Vagina (tissue), 2 donors: ENCODE measurements at regions not wholly inside any gene's neighbourhood (a gene's known extent, or its start where the extent isn't known, plus 50 kb on each side); places are given as distances from the start of the nearest gene placed in this dataset.
A peak's percentile ranks its signal among the peaks of the same experiment; 100 is the strongest.

Experiments
- DNase-seq, 2 donors: peaks; one replicate each; pipeline ENCODE4 v3.0.0-alpha.2; 2017; ENCODE audit errors: extremely low spot score in 2 of 2
- H3K27ac ChIP-seq: fragments of 200-600 bp; sonication (generic); one replicate; pipeline ENCODE4 v1.5.1; 2019
- H3K27me3 ChIP-seq: fragments of 200-600 bp; sonication (generic); one replicate; pipeline ENCODE4 v1.5.1; 2019
- H3K36me3 ChIP-seq, 2 donors: fragments of 200-600 bp; sonication (generic); one replicate each; pipeline ENCODE4 v1.5.1; 2017 to 2019
- H3K4me1 ChIP-seq: fragments of 200-600 bp; sonication (generic); one replicate; pipeline ENCODE4 v1.5.1; 2019
- H3K4me3 ChIP-seq, 2 donors: fragments of 200-600 bp; sonication (generic); 1 replicate in 1 of 2; 2 replicates in 1 of 2; pipeline ENCODE4 v1.5.1; 2016 to 2019
- H3K9me3 ChIP-seq: fragments of 200-600 bp; sonication (generic); one replicate; pipeline ENCODE4 v1.5.1; 2019
- CTCF ChIP-seq, 3 experiments: fragments of 450-650 bp in 2 of 3; fragments of 200-600 bp in 1 of 3; sonication (generic) in 1 of 3; IDR thresholded peaks; one replicate each; pipeline ENCODE4 v1.5.1; 2017 to 2019; ENCODE audit warnings: antibody characterized with exemption in 3 of 3, mild to moderate bottlenecking in 2 of 3, moderate library complexity in 2 of 3
- POLR2A ChIP-seq, 2 donors: fragments of 450-650 bp; IDR thresholded peaks; one replicate each; pipeline ENCODE4 v1.6.1; 2017; ENCODE audit warnings: antibody characterized with exemption in 2 of 2, mild to moderate bottlenecking in 2 of 2, moderate library complexity in 2 of 2
- POLR2AphosphoS5 ChIP-seq, 2 donors: sonication (generic); formaldehyde crosslinking; IDR thresholded peaks; one replicate each; pipeline ENCODE4 v1.9.0; 2017; ENCODE audit warnings: antibody characterized with exemption in 2 of 2, mild to moderate bottlenecking in 2 of 2, low read depth in 1 of 2; ENCODE audit not compliant: insufficient read depth in 1 of 2
- intact Hi-C: fragments of 100-400 bp; cut with DNase I; formaldehyde crosslinking; loops from one replicate; pipeline ENCODE4 v1.15.1; 2023

GRCh38 chr4:138959097-138959815 lies 56.3 kb upstream of the NOCT start:
- H3K27me3 ChIP-seq, result no peaks in the 10 kb centered on the region
- no peak for TF ChIP-seq CTCF (IDR thresholded peaks at IDR 0.05)
- no peak for TF ChIP-seq POLR2A (IDR thresholded peaks at IDR 0.05)
- no peak for TF ChIP-seq POLR2AphosphoS5 (IDR thresholded peaks at IDR 0.05; ENCODE audit: insufficient read depth in 1 of 2, low read depth in 1 of 2)
- no peaks in the 10 kb centered on the region for H3K4me1 ChIP-seq
- H3K27ac ChIP-seq, result no peak overlapping the region
- intact Hi-C loops, result no loop called here
- H3K36me3 ChIP-seq, result no peaks in the 10 kb centered on the region
- no peak overlapping the region for H3K4me3 ChIP-seq
- DNase-seq, result no peak
- H3K9me3 ChIP-seq, result no peaks in the 10 kb centered on the region

- Histone ChIP-seq H3K36me3 (no peaks in the 10 kb centered on the region), H3K4me3 (no peak overlapping the region), H3K27ac (no peak overlapping the region), H3K4me1 (no peaks in the 10 kb centered on the region), H3K9me3 (no peaks in the 10 kb centered on the region), H3K27me3 (no peaks in the 10 kb centered on the region)
- no peak for TF ChIP-seq POLR2AphosphoS5 (IDR thresholded peaks at IDR 0.05; ENCODE audit: insufficient read depth in 1 of 2, low read depth in 1 of 2)
- DNase-seq, result no peak
- intact Hi-C loops, result no loop called here
Measured at GRCh38 chr4:138958519-138958918, 57.1 kb upstream of the NOCT start.

GRCh38 chr4:138957302-138957701 lies 58.3 kb upstream of the NOCT start:
- intact Hi-C loops, result no loop called here
- H3K36me3 ChIP-seq, result no peaks in the 10 kb centered on the region
- no peaks in the 10 kb centered on the region for H3K9me3 ChIP-seq
- no peak for DNase-seq
- no peaks in the 10 kb centered on the region for H3K4me1 ChIP-seq
- no peak overlapping the region for H3K4me3 ChIP-seq
- TF ChIP-seq POLR2AphosphoS5 (IDR thresholded peaks at IDR 0.05; ENCODE audit: insufficient read depth in 1 of 2, low read depth in 1 of 2), result no peak
- H3K27me3 ChIP-seq, result no peaks in the 10 kb centered on the region
- H3K27ac ChIP-seq, result no peak overlapping the region

- Histone ChIP-seq H3K27ac (peak overlapping the region; percentile 24), H3K27me3 (no peaks in the 10 kb centered on the region), H3K36me3 (no peaks in the 10 kb centered on the region), H3K4me1 (no peaks in the 10 kb centered on the region), H3K4me3 (no peak overlapping the region), H3K9me3 (no peaks in the 10 kb centered on the region)
- no peak for DNase-seq
- intact Hi-C loops, result no loop called here
- TF ChIP-seq POLR2AphosphoS5 (IDR thresholded peaks at IDR 0.05; ENCODE audit: insufficient read depth in 1 of 2, low read depth in 1 of 2), result no peak
Measured at GRCh38 chr4:138954428-138954827, 61.2 kb upstream of the NOCT start.

GRCh38 chr4:138953961-138954371 lies 61.6 kb upstream of the NOCT start:
- Histone ChIP-seq H3K4me1 (no peaks in the 10 kb centered on the region), H3K27me3 (no peaks in the 10 kb centered on the region), H3K36me3 (no peaks in the 10 kb centered on the region), H3K4me3 (no peak overlapping the region), H3K27ac (peak overlapping the region; percentile 24), H3K9me3 (no peaks in the 10 kb centered on the region)
- intact Hi-C loops, result no loop called here
- no peak for TF ChIP-seq CTCF (IDR thresholded peaks at IDR 0.05)
- no peak for TF ChIP-seq POLR2AphosphoS5 (IDR thresholded peaks at IDR 0.05; ENCODE audit: insufficient read depth in 1 of 2, low read depth in 1 of 2)
- TF ChIP-seq POLR2A (IDR thresholded peaks at IDR 0.05), result no peak
- DNase-seq, result peak in 1 of 2 donors; percentile 89

GRCh38 chr4:138952411-138952810 lies 63.2 kb upstream of the NOCT start:
- no peak overlapping the region for H3K27ac ChIP-seq
- H3K4me3 ChIP-seq, result no peak overlapping the region
- intact Hi-C loops, result no loop called here

More at GRCh38 chr4:138952411-138952810, 63.2 kb upstream of the NOCT start:
- DNase-seq, result peak in 1 of 2 donors; percentile 52
- Histone ChIP-seq H3K9me3 (no peaks in the 10 kb centered on the region), H3K36me3 (no peaks in the 10 kb centered on the region), H3K27me3 (no peaks in the 10 kb centered on the region), H3K4me1 (no peaks in the 10 kb centered on the region)
- no peak for TF ChIP-seq POLR2A (IDR thresholded peaks at IDR 0.05)
- no peak for TF ChIP-seq POLR2AphosphoS5 (IDR thresholded peaks at IDR 0.05; ENCODE audit: insufficient read depth in 1 of 2, low read depth in 1 of 2)
- no peak for TF ChIP-seq CTCF (IDR thresholded peaks at IDR 0.05)
